Body of pancreas (tissue), 4 donors: ENCODE measurements at regions not wholly inside any gene's neighbourhood (a gene's known extent, or its start where the extent isn't known, plus 50 kb on each side); places are given as distances from the start of the nearest gene placed in this dataset.

Source experiments
- ATAC-seq: fragments of 150-250 bp; one replicate; pipeline ENCODE4 v1.9.1; 2016
- DNase-seq, 4 donors: peaks; one replicate each; pipeline ENCODE4 v3.0.0-alpha.2; 2019
- H3K27ac ChIP-seq, 4 donors: fragments of 200-600 bp; sonication (generic); 1 replicate in 3 of 4; 2 replicates in 1 of 4; pipeline versions ENCODE4 v1.5.1 to v1.6.1; 2016 to 2019; ENCODE audit warnings: mild to moderate bottlenecking in 1 of 4, mixed read lengths in 1 of 4, moderate library complexity in 1 of 4
- H3K27me3 ChIP-seq, 2 donors: fragments of 200-600 bp; sonication (generic); one replicate each; pipeline ENCODE4 v1.6.0; 2016; ENCODE audit warnings: mild to moderate bottlenecking in 1 of 2
- H3K36me3 ChIP-seq, 2 donors: fragments of 200-600 bp; sonication (generic); replicated peaks in 1 of 2; 2 replicates each; pipeline ENCODE4 v1.5.1; 2016; ENCODE audit warnings: low read depth in 2 of 2; ENCODE audit not compliant: insufficient read depth in 1 of 2
- H3K4me1 ChIP-seq: fragments of 200-600 bp; sonication (generic); one replicate; pipeline ENCODE4 v1.6.0; 2016
- H3K4me3 ChIP-seq, 2 donors: fragments of 200-600 bp; sonication (generic); 1 replicate in 1 of 2; 2 replicates in 1 of 2; pipeline ENCODE4 v1.5.1; 2016 to 2019
- H3K9me3 ChIP-seq, 3 donors: fragments of 200-600 bp; sonication (generic); 1 replicate in 2 of 3; 2 replicates in 1 of 3; pipeline ENCODE4 v1.5.1; 2016
- POLR2A ChIP-seq, 3 donors: fragments of 450-650 bp; IDR thresholded peaks; one replicate each; pipeline ENCODE4 v1.6.1; 2016; ENCODE audit warnings: antibody characterized with exemption in 3 of 3, mild to moderate bottlenecking in 2 of 3
- WGBS, 2 donors: methylation state at CpG; one replicate each; pipeline ENCODE4 v1.1.5; 2017; 5-methylcytosine and 5-hydroxymethylcytosine counted together
- intact Hi-C: fragments of 100-400 bp; cut with DNase I; formaldehyde crosslinking; loops from one replicate; pipeline ENCODE4 v1.15.1; 2023
- TF ChIP-seq, protein P1 (sequence below), 7 experiments: fragments of 450-650 bp in 4 of 7; fragments of 200-600 bp in 3 of 7; sonication (generic) in 3 of 7; IDR thresholded peaks; one replicate each; pipeline ENCODE4 v1.5.1; 2016 to 2019; ENCODE audit warnings: antibody characterized with exemption in 7 of 7

- intact Hi-C loops: no loop called here
- H3K36me3 ChIP-seq: no peaks in the 10 kb centered on the region
- 94 to 97% methylated on average over 2 of the region's 2 CpGs for WGBS, 2 donors
- H3K27ac ChIP-seq: no peak overlapping the region
- no peak overlapping the region for H3K4me3 ChIP-seq
- no peaks in the 10 kb centered on the region for H3K27me3 ChIP-seq
- ATAC-seq (no peak), DNase-seq (no peak)
- H3K4me1 ChIP-seq: no peaks in the 10 kb centered on the region
- TF ChIP-seq POLR2A (IDR thresholded peaks at IDR 0.05): no peak
- TF ChIP-seq, protein P1, sequence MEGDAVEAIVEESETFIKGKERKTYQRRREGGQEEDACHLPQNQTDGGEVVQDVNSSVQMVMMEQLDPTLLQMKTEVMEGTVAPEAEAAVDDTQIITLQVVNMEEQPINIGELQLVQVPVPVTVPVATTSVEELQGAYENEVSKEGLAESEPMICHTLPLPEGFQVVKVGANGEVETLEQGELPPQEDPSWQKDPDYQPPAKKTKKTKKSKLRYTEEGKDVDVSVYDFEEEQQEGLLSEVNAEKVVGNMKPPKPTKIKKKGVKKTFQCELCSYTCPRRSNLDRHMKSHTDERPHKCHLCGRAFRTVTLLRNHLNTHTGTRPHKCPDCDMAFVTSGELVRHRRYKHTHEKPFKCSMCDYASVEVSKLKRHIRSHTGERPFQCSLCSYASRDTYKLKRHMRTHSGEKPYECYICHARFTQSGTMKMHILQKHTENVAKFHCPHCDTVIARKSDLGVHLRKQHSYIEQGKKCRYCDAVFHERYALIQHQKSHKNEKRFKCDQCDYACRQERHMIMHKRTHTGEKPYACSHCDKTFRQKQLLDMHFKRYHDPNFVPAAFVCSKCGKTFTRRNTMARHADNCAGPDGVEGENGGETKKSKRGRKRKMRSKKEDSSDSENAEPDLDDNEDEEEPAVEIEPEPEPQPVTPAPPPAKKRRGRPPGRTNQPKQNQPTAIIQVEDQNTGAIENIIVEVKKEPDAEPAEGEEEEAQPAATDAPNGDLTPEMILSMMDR (IDR thresholded peaks at IDR 0.05): no peak
- H3K9me3 ChIP-seq: no peaks in the 10 kb centered on the region
Measured at GRCh38 chr2:16046649-16047048, 106.3 kb downstream of the MYCN start.

GRCh38 chr2:16045653-16046352, 105.5 kb downstream of the MYCN start:
- H3K27me3 ChIP-seq: no peaks in the 10 kb centered on the region
- WGBS, 2 donors: 63 to 66% methylated on average over 6 of the region's 6 CpGs
- TF ChIP-seq, protein P1 (IDR thresholded peaks at IDR 0.05): no peak
- TF ChIP-seq POLR2A (IDR thresholded peaks at IDR 0.05): no peak
- H3K4me3 ChIP-seq: no peak overlapping the region
- intact Hi-C loops: no loop called here
- no peaks in the 10 kb centered on the region for H3K9me3 ChIP-seq
- ATAC-seq (no peak), DNase-seq (no peak)
- H3K36me3 ChIP-seq: no peaks in the 10 kb centered on the region
- no peak overlapping the region for H3K27ac ChIP-seq
- no peaks in the 10 kb centered on the region for H3K4me1 ChIP-seq

DNA sequence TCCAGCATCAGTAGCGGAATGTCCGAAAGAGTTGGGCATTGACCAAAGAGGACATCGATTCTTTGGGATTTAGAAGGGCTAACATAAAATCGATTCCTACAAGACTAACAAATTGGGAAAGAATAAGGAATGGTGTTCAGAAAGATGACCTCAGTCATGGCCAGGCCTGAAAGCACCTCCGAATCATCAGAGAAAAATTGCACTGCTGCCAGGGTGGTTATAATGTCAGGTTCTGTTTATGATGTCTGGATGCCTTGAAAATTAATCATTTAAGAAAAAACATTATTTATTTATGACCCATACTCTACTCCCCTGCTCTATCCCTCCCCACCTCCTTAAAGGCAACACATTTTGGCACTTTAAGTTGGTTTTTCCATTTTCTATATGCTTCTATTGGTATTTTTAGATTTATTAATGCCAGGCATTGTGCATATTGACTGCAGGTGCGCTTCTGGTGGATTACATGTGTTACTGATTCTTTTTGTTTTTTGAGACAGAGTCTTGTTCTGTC, 104.7 kb downstream of the MYCN start:
- no peak for TF ChIP-seq POLR2A (IDR thresholded peaks at IDR 0.05)
- TF ChIP-seq, protein P1 (IDR thresholded peaks at IDR 0.05): no peak
- Histone ChIP-seq H3K9me3 (no peaks in the 10 kb centered on the region), H3K27ac (no peak overlapping the region), H3K27me3 (no peaks in the 10 kb centered on the region), H3K4me3 (no peak overlapping the region), H3K4me1 (no peaks in the 10 kb centered on the region), H3K36me3 (no peaks in the 10 kb centered on the region)
- WGBS, 2 donors: 82 to 87% methylated on average over 6 of the region's 6 CpGs
- no peak for DNase-seq
- intact Hi-C loops: no loop called here
- ATAC-seq: no peak

GRCh38 chr2:16043627-16044026, 103.3 kb downstream of the MYCN start:
- Histone ChIP-seq H3K36me3 (no peaks in the 10 kb centered on the region), H3K27me3 (no peaks in the 10 kb centered on the region), H3K9me3 (no peaks in the 10 kb centered on the region), H3K27ac (no peak overlapping the region), H3K4me1 (no peaks in the 10 kb centered on the region), H3K4me3 (no peak overlapping the region)
- intact Hi-C loops: no loop called here
- WGBS, 2 donors: 54 to 66% methylated on average over 2 of the region's 2 CpGs
- no peak for TF ChIP-seq POLR2A (IDR thresholded peaks at IDR 0.05)
- TF ChIP-seq, protein P1 (IDR thresholded peaks at IDR 0.05): no peak
- ATAC-seq (no peak), DNase-seq (no peak)

GRCh38 chr2:16043192-16043591, 102.8 kb downstream of the MYCN start:
- TF ChIP-seq POLR2A (IDR thresholded peaks at IDR 0.05): no peak
- TF ChIP-seq, protein P1 (IDR thresholded peaks at IDR 0.05): no peak
- no peak for DNase-seq
- Histone ChIP-seq H3K4me1 (no peaks in the 10 kb centered on the region), H3K9me3 (no peaks in the 10 kb centered on the region), H3K36me3 (no peaks in the 10 kb centered on the region), H3K4me3 (no peak overlapping the region), H3K27me3 (no peaks in the 10 kb centered on the region), H3K27ac (no peak overlapping the region)
- WGBS, 2 donors: 67 to 85% methylated on average over 2 of the region's 2 CpGs
- ATAC-seq: no peak
- intact Hi-C loops: no loop called here
